B cell (primary cell): ENCODE measurements at regions not wholly inside any gene's neighbourhood (a gene's known extent, or its start where the extent isn't known, plus 50 kb on each side); places are given as distances from the start of the nearest gene placed in this dataset.

Experiments used
- ATAC-seq: fragments of 200-7000 bp; cut with Tn5 transposase; one replicate; pipeline ENCODE4 v1.10.0; 2021; ENCODE audit warnings: low read depth, mild to moderate bottlenecking, moderate number of reproducible peaks, moderate library complexity
- CTCF ChIA-PET: fragments of 350-600 bp; sonication (Branson Sonifier 250); formaldehyde crosslinking; loops from one replicate; lab custom pipeline; 2021; ENCODE audit warnings: antibody characterized with exemption, inconsistent platforms; lab: Charles Lee
- POLR2A ChIA-PET: fragments of 350-600 bp; sonication (Branson Sonifier 250); formaldehyde crosslinking; loops from one replicate; lab custom pipeline; 2021; ENCODE audit warnings: antibody characterized with exemption; lab: Charles Lee
- DNase-seq: peaks from one replicate; pipeline ENCODE4 v3.0.0; 2013
- H2AFZ ChIP-seq: 2 replicates; pipeline ENCODE4 v1.6.1; 2012; ENCODE audit warnings: mild to moderate bottlenecking, low read depth, low read length; ENCODE audit not compliant: insufficient read depth, poor library complexity, severe bottlenecking
- H3K27ac ChIP-seq, 2 donors: 1 replicate in 1 of 2; 2 replicates in 1 of 2; pipeline ENCODE4 v1.5.1; 2012 to 2013; ENCODE audit warnings: low read length in 2 of 2, mild to moderate bottlenecking in 2 of 2, moderate library complexity in 1 of 2
- H3K27me3 ChIP-seq, 4 experiments: fragments of 200-600 bp in 1 of 4; sonication (generic) in 1 of 4; replicated peaks in 1 of 4; 1 replicate in 2 of 4; 2 replicates in 2 of 4; pipeline versions ENCODE4 v1.6.1 to v1.7.0; 2013 to 2016; ENCODE audit warnings: low read length in 3 of 4, mild to moderate bottlenecking in 2 of 4, mixed read lengths in 1 of 4, moderate library complexity in 1 of 4; ENCODE audit not compliant: insufficient read depth in 4 of 4, control insufficient read depth in 3 of 4; ENCODE audit errors: control extremely low read depth in 1 of 4
- H3K36me3 ChIP-seq, 2 experiments: replicated peaks in 1 of 2; 1 replicate in 1 of 2; 2 replicates in 1 of 2; pipeline versions ENCODE4 v1.6.1 to v1.7.1; 2013; ENCODE audit warnings: low read length in 1 of 2; ENCODE audit not compliant: insufficient read depth in 2 of 2, control insufficient read depth in 1 of 2; ENCODE audit errors: control extremely low read depth in 1 of 2, extremely low read depth in 1 of 2
- H3K4me1 ChIP-seq, 2 donors: fragments of 200-600 bp in 1 of 2; sonication (generic) in 1 of 2; 1 replicate in 1 of 2; 2 replicates in 1 of 2; pipeline versions ENCODE4 v1.5.1 to v1.6.1; 2013 to 2017; ENCODE audit warnings: low read length in 2 of 2; ENCODE audit not compliant: control insufficient read depth in 2 of 2, insufficient read depth in 2 of 2
- H3K4me2 ChIP-seq: replicated peaks from 2 replicates; pipeline ENCODE3; 2012; ENCODE audit warnings: mild to moderate bottlenecking, low read depth, low read length; ENCODE audit not compliant: poor library complexity, severe bottlenecking
- H3K4me3 ChIP-seq, 5 experiments: fragments of 200-600 bp in 1 of 5; sonication (generic) in 1 of 5; 1 replicate in 3 of 5; 2 replicates in 2 of 5; pipeline versions ENCODE4 v1.5.1 to v1.7.0; 2011 to 2016; ENCODE audit warnings: low read length in 4 of 5, mild to moderate bottlenecking in 4 of 5, low read depth in 2 of 5, control low read depth in 1 of 5, moderate library complexity in 1 of 5; ENCODE audit not compliant: insufficient read depth in 1 of 5; ENCODE audit errors: control extremely low read depth in 1 of 5, extremely low read depth in 1 of 5
- H3K79me2 ChIP-seq: fragments of 200-600 bp; sonication (generic); one replicate; pipeline ENCODE4 v1.6.0; 2016; ENCODE audit warnings: low read length; ENCODE audit not compliant: control insufficient read depth, insufficient read depth
- H3K9ac ChIP-seq: fragments of 200-600 bp; sonication (generic); 2 replicates; pipeline ENCODE4 v1.6.1; 2017; ENCODE audit warnings: mild to moderate bottlenecking, low read length, moderate library complexity
- H3K9me3 ChIP-seq, 3 donors: one replicate each; pipeline versions ENCODE4 v1.6.1 to v1.7.1; 2013; ENCODE audit warnings: low read length in 2 of 3; ENCODE audit not compliant: control insufficient read depth in 2 of 3, insufficient read depth in 1 of 3; ENCODE audit errors: control extremely low read depth in 1 of 3
- H4K20me1 ChIP-seq: 2 replicates; pipeline ENCODE4 v1.6.0; 2012; ENCODE audit warnings: mild to moderate bottlenecking, low read length; ENCODE audit not compliant: insufficient read depth, control insufficient read depth, poor library complexity, severe bottlenecking
- H3K27ac Mint-ChIP-seq: one replicate; pipeline ENCODE4 v1.8.0; 2021; ENCODE audit warnings: mixed read lengths
- H3K27me3 Mint-ChIP-seq: one replicate; pipeline ENCODE4 v1.8.0; 2021; ENCODE audit warnings: mixed read lengths
- H3K4me1 Mint-ChIP-seq: one replicate; pipeline ENCODE4 v1.8.0; 2021; ENCODE audit warnings: mixed read lengths
- H3K4me3 Mint-ChIP-seq: one replicate; pipeline ENCODE4 v1.8.0; 2021; ENCODE audit warnings: mixed read lengths
- H3K9me3 Mint-ChIP-seq: one replicate; pipeline ENCODE4 v1.8.0; 2022; ENCODE audit warnings: mixed read lengths; ENCODE audit not compliant: insufficient read depth
- CTCF ChIP-seq: fragments of 200-600 bp; IDR thresholded peaks from one replicate; pipeline ENCODE4 v1.8.0; 2022; ENCODE audit warnings: antibody characterized with exemption, mild to moderate bottlenecking
- EZH2 ChIP-seq: IDR thresholded peaks from 2 replicates; pipeline ENCODE4 v1.6.1; 2012; ENCODE audit warnings: borderline replicate concordance, low read depth, mild to moderate bottlenecking, moderate library complexity, low read length; ENCODE audit not compliant: insufficient read depth, poor library complexity, severe bottlenecking
- WGBS: methylation state at CpG from one replicate; pipeline ENCODE4 v1.1.5; 2013; ENCODE audit warnings: missing lambda C conversion rate; ENCODE audit not compliant: insufficient coverage; 5-methylcytosine and 5-hydroxymethylcytosine counted together
- intact Hi-C: fragments of 100-400 bp; cut with micrococcal nuclease; formaldehyde crosslinking; loops from one replicate; pipeline ENCODE4 v1.10.0; 2022

GRCh38 chr20:57064836-57065235, 201.6 kb downstream of the BMP7 start:
- peaks cover 0 to 9% (median 0%) of the 10 kb centered on the region in 4 experiments for H3K27me3 ChIP-seq
- no peaks in the 10 kb centered on the region for H4K20me1 ChIP-seq
- no peak for TF ChIP-seq EZH2
- no peak for TF ChIP-seq CTCF
- Mint-ChIP-seq H3K27ac (no peak overlapping the region), H3K4me1 (no peaks in the 10 kb centered on the region), H3K9me3 (no peaks in the 10 kb centered on the region), H3K4me3 (no peak overlapping the region), H3K27me3 (peaks cover 37% of the 10 kb centered on the region)
- no peak overlapping the region for H2AFZ ChIP-seq
- H3K27ac ChIP-seq: no peak overlapping the region
- H3K9ac ChIP-seq: no peak overlapping the region
- CTCF ChIA-PET: no interaction called here
- H3K79me2 ChIP-seq: no peaks in the 10 kb centered on the region
- no peaks in the 10 kb centered on the region for H3K36me3 ChIP-seq
- intact Hi-C loops: no loop called here
- no peak overlapping the region for H3K4me2 ChIP-seq
- ATAC-seq (no peak), DNase-seq (no peak)
- POLR2A ChIA-PET: no interaction called here
- H3K9me3 ChIP-seq: no peaks in the 10 kb centered on the region
- H3K4me1 ChIP-seq: no peaks in the 10 kb centered on the region
- 100% methylated on average over 2 of the region's 5 CpGs for WGBS
- H3K4me3 ChIP-seq: no peak overlapping the region

- Mint-ChIP-seq H3K27me3 (peaks cover 32% of the 10 kb centered on the region), H3K27ac (no peak overlapping the region), H3K4me3 (no peak overlapping the region), H3K4me1 (no peaks in the 10 kb centered on the region), H3K9me3 (no peaks in the 10 kb centered on the region)
- no peaks in the 10 kb centered on the region for H3K9me3 ChIP-seq
- no peaks in the 10 kb centered on the region for H3K79me2 ChIP-seq
- no peak overlapping the region for H3K4me3 ChIP-seq
- DNase-seq: no peak
- ChIA-PET POLR2A (no interaction called here), CTCF (no interaction called here)
- H2AFZ ChIP-seq: no peak overlapping the region
- H3K27ac ChIP-seq: no peak overlapping the region
- H3K36me3 ChIP-seq: no peaks in the 10 kb centered on the region
- peaks cover 0 to 9% (median 0%) of the 10 kb centered on the region in 4 experiments for H3K27me3 ChIP-seq
- WGBS: 22% methylated on average over 7 of the region's 7 CpGs
- no peak overlapping the region for H3K9ac ChIP-seq
- no peak overlapping the region for H3K4me2 ChIP-seq
- no peaks in the 10 kb centered on the region for H3K4me1 ChIP-seq
- TF ChIP-seq EZH2 (no peak), CTCF (no peak)
- intact Hi-C loops: no loop called here
- no peak for ATAC-seq
- H4K20me1 ChIP-seq: no peaks in the 10 kb centered on the region
Observed at GRCh38 chr20:57065646-57066045, 200.8 kb downstream of the BMP7 start.
